ENCODE measurements at regions not wholly inside any gene's neighbourhood (a gene's known extent, or its start where the extent isn't known, plus 50 kb on each side); places are given as distances from the start of the nearest gene placed in this dataset.
A peak's percentile ranks its signal among the peaks of the same experiment; 100 is the strongest.
"Not testable (repeated sequence)": the region's sequence is repeated elsewhere in the genome, so short reads cannot be mapped to it uniquely, and the experiment has no call there.

DNA sequence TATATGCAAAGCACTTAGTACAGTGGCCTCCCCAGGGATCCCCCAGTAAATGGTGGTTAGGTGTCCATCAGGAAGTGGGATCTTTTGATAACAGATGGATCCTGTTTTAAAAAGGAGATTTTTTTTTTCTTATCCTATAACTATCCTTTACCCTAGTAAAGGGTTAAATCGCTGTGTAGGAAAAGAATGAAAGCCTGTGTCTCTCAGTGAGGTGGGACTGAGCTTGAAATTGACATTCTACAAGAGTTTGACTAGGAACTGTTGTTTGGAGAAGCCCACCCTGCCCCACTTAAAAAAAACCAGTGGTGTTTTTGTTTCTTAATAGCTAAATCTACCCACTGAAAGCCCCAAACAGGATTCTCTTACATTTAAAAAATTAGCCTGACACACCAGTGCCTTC is 112.2 kb upstream of the EGLN3 start:
- DNase-seq (ENCODE audit: low read depth), result no peak

DNA sequence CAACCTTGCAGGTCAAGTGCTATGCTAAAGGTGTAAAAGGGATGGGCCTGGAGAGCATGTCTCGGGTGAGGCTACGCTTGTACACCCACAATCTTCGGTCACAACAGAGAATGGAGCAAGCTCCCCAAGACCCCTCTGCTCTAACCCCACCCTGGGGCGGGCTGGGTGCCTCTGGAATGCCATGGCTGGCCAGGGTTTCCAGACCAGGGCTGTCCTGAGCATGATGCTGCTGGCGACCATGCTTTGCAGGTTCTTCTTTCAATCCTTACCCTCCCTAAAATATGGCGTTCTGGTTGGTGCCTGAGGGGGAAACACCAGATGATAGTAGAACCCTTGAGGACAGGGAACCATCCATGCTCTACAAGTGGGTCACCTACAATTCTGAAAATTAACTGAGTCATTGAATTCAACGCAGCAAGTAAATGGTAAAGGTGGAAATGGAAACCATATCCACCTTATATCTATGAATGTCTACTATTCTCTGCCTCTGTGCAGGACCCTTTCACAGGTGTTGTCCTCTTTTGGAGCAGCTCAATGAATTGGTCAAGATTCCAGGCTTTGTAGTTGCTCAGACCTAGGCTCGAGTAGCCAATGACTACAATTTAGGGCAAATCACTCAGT is 111.6 kb upstream of the EGLN3 start:
- no peak for DNase-seq (ENCODE audit: low read depth)

DNA sequence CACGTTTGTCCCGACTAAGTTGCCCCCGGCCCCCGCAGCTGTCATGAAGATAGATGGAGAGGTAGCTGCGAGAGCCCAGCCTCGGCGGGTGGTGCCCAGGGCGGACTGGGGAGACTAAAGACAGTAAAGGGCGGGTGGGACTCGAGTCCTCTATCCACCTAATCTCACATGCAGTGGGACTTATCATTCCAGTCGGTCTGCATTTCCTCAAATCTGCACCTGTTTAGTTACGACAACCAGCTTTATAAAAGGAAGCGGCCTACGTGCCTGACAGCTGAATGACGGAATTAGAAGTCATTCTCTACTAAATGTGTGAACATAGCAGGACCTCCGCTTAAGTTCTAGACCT is 109.8 kb upstream of the EGLN3 start:
- DNase-seq (ENCODE audit: low read depth), result no peak

DNA sequence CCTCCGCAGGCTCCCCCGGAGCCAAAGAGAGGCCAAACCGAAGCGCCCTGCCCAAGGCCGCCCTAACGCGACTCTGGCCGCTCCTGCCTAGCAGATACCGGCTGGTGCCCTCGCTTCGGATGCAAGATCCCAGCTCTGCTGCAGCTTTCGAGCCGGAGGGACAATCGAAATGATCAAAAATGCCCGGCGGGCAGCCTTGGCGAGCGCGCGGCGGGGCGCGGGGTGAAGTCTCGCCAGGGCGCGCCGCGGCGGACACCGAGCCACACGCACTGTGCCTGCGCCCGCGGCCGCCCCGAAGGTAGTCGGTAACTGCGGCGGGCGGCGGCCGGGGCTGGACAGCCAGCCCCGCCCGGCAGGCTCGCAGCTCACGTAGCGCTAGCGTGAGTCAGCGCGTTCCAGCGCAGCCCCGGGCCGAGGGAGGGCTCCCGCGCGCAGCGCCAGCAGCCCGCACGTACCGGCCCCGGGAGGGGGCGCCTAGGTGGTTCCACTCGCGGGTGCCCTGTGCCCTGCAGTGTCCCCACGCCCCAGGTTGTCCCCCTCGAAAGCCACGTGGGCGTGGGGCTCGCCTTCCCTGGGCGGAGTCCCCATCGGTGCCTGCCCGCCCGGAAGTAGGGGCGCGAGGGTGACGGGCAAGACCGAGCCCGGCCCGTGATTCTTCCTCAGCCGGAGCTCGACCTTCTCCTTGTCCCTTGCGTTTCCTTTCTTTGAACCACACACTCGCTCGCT is 109.2 kb upstream of the EGLN3 start:
- DNase-seq (ENCODE audit: low read depth), result peak; percentile 19

- DNase-seq (ENCODE audit: low read depth), result no peak
Observed at GRCh38 chr14:34059037-34059924, 108.4 kb upstream of the EGLN3 start.

DNA sequence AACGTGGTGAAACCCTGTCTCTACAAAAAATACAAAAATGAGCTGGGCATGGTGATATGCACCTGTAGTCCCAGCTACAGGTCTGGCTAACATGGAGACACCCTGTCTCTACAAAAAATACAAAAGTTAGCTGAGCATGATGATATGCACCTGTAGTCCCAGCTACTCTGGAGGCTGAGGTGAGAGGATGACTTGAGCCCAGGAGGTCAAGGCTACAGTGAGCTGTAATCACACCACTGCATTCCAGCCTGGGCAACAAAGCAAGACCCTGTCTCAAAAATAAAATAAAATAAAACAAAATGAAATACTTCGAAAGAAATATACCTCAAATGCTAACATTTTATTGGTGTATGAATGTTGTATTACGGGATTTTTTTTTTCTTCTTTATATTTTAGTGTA is 107.6 kb upstream of the EGLN3 start:
- DNase-seq (ENCODE audit: low read depth), result no peak

GRCh38 chr14:34056046-34056445 is 105.2 kb upstream of the EGLN3 start:
- DNase-seq (ENCODE audit: low read depth), result no peak

DNA sequence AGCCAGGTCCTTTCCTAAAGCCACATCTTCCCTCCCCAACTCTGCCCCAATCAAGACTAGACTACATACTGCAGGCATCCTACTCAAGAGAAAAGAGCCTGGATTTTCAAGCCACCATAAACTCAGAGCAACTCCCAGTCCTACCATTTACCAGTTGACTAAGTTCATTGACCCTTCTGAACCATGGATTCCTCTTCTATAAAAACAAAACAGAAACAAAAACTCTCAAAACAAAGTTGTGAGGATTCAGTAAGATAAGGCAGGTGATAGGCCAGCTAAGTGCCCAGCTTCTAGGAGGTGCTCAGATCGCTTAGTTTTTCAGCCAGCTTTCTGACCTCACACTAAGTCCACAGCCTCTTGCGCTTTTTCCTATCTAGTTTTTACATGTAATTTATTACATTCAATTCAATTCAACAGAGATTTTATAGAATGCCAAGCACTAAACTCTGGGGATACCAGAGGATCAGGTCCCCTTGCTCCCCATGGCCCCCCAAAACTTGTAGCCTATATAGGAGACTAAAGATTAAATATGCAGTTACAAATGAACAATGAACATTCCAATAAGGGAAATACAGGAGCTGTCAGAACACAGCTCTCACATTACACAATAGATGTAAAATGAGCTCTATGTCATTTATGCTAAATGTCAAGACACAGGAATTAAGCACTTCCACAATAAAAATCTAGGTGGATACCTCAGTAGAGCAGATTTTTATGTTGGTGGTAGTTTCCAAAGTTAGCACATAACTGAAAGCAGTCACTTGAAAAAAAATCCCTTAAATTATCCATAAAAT is 104.5 kb upstream of the EGLN3 start:
- no peak for DNase-seq (ENCODE audit: low read depth)

DNA sequence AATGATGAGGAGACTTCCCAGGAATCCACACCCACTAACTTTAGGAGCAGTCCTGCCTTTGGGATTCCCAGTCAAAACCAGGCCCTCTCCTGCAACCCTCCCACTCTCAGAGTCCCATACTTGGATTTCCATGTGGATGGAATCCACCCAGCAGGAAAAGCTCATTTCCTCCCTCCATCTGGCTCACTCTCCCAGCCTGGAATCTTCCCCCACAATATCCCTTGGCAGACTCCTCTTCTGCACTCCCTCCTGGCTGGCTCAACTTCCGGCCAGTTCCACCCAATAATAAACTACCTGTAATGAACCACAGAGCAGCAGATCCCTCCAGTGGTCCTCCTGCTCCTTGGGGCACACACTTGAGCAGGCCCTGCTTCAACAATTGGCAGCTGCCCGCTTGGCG is 102.8 kb upstream of the EGLN3 start:
- no peak for DNase-seq (ENCODE audit: low read depth)

- no peak for DNase-seq (ENCODE audit: low read depth)
Observed at GRCh38 chr14:34052658-34053014, 101.8 kb upstream of the EGLN3 start.

GRCh38 chr14:34051966-34052657 is 101.2 kb upstream of the EGLN3 start:
- DNase-seq (ENCODE audit: low read depth), result no peak

DNA sequence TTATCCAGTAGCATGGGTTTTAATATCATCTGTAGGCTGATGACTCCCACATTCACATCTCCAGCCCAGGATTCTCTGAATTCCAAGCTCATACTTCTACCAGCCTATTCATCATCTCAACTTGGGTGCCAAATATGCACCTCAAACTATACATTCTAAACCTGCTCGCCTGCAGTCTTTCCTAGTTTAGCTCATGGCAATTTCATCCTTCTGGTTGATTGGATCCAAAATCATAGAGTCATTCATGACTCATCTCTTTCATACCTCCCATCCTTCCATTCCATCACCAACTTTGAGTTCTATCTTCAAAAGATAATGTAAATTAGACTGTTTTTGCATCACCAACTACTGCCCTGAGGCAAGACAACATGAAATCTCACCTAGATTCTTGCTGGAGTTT is 99.7 kb upstream of the EGLN3 start:
- no peak for DNase-seq (ENCODE audit: low read depth)

- no peak for DNase-seq (ENCODE audit: low read depth)
Observed at GRCh38 chr14:34049790-34050189, 98.9 kb upstream of the EGLN3 start.

DNA sequence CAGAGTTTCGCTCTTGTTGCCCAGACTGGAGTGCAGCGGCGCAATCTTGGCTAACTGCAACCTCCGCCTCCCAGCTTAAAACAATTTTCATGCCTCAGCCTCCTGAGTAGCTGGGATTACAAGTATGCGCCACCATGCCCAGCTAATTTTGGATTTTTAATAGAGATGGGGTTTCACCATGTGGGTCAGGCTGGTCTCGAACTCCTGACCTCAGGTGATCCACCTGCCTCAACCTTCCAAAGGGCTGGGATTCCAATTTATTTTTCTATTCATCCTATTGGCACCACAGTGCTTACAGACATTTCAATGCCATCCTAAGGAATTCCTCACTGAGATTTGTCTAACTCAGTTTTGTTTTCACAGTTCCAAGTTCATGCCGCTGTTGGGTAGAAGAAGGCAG is 98.3 kb upstream of the EGLN3 start:
- not testable (repeated sequence) for DNase-seq (ENCODE audit: low read depth)

- no peak for DNase-seq (ENCODE audit: low read depth)
Observed at GRCh38 chr14:34046799-34047520, 96.1 kb upstream of the EGLN3 start.

- DNase-seq (ENCODE audit: low read depth), result no peak
Observed at GRCh38 chr14:34044666-34045306, 93.9 kb upstream of the EGLN3 start.

GRCh38 chr14:34044373-34044637 is 93.4 kb upstream of the EGLN3 start:
- no peak for DNase-seq (ENCODE audit: low read depth)

GRCh38 chr14:34043627-34044372 is 92.9 kb upstream of the EGLN3 start:
- DNase-seq (ENCODE audit: low read depth), result peak; percentile 42

DNA sequence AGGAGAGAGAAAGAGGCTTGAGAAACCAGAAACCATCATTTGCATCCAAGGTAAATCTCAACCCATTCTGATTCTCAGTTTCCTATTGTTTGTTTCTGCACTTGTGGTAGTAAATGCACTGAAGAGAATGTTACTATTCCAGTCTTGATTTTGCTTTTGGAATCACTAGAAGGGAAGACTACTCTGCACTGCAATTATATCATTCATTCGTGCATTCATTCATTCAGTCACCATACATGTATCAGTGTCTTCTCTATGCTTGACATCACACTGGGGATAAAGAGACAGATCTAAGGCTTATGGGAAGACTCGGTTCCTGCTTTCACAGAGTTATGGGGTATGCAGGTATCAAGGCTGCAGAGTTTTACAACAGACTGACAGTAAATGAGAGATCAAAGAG is 90.3 kb upstream of the EGLN3 start:
- DNase-seq (ENCODE audit: low read depth), result no peak

DNA sequence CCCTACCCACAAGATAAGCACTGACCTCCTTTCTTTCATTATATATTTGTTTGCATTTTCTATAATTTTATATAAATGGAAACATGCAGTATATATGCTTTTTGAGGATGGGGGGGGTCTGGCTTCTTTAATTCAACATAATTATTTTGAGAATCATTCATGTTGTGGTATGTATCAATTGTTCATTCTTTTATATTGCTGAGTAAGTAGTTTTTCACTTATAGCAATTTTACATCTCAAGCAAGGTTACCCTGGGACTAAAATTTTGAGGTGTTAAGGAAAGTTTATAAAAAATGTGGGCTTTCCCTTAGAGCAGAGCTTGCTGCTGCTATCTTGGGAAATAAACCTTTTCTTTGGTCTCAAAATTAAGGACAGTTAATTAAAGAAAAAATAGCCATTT is 89.9 kb upstream of the EGLN3 start:
- DNase-seq (ENCODE audit: low read depth), result no peak

Data from T-helper 22 cell (primary cell).